Epithelial cell of proximal tubule (primary cell): ENCODE measurements at regions not wholly inside any gene's neighbourhood (a gene's known extent, or its start where the extent isn't known, plus 50 kb on each side); places are given as distances from the start of the nearest gene placed in this dataset.

Source experiments
- DNase-seq: peaks from one replicate; pipeline ENCODE4 v3.0.0-alpha.2; 2011; ENCODE audit warnings: low read depth
- H3K4me3 ChIP-seq: 2 replicates; pipeline ENCODE4 v1.5.1; 2011; ENCODE audit warnings: low read depth, mild to moderate bottlenecking, low read length
- TF ChIP-seq, protein P1 (sequence below): conservative IDR thresholded peaks from 2 replicates; pipeline ENCODE4 v1.5.1; 2012; ENCODE audit warnings: low read depth, mild to moderate bottlenecking, low read length

GRCh38 chr4:129808242-129808641 is 712.3 kb downstream of the C4orf33 start:
- TF ChIP-seq, protein P1, sequence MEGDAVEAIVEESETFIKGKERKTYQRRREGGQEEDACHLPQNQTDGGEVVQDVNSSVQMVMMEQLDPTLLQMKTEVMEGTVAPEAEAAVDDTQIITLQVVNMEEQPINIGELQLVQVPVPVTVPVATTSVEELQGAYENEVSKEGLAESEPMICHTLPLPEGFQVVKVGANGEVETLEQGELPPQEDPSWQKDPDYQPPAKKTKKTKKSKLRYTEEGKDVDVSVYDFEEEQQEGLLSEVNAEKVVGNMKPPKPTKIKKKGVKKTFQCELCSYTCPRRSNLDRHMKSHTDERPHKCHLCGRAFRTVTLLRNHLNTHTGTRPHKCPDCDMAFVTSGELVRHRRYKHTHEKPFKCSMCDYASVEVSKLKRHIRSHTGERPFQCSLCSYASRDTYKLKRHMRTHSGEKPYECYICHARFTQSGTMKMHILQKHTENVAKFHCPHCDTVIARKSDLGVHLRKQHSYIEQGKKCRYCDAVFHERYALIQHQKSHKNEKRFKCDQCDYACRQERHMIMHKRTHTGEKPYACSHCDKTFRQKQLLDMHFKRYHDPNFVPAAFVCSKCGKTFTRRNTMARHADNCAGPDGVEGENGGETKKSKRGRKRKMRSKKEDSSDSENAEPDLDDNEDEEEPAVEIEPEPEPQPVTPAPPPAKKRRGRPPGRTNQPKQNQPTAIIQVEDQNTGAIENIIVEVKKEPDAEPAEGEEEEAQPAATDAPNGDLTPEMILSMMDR: no peak
- no peak overlapping the region for H3K4me3 ChIP-seq

DNA sequence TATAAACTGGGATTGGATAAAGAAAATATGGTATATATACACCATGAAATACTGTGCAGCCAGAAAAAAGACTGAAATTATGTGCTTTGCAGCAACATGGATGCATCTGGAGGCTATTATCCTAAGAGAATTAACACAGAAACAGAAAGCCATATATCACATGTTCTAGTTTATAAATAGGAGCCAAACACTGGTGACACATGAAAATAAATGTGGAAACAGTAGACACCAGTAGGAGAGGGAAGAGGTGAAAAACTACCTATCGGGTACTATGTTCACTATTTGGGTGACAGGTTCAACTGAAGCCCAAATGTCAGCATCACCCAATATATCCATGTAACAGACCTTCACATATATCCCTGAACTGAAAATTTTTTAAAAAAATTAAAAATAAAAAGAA is 725.1 kb downstream of the C4orf33 start:
- DNase-seq: no peak
- TF ChIP-seq, protein P1: no peak
- H3K4me3 ChIP-seq: no peak overlapping the region

More at GRCh38 chr4:129808242-129808641, 712.3 kb downstream of the C4orf33 start:
- DNase-seq: no peak

- H3K4me3 ChIP-seq: no peak overlapping the region
- no peak for DNase-seq
- TF ChIP-seq, protein P1: no peak
Measured at GRCh38 chr4:129821963-129822362, 726.0 kb downstream of the C4orf33 start.

DNA sequence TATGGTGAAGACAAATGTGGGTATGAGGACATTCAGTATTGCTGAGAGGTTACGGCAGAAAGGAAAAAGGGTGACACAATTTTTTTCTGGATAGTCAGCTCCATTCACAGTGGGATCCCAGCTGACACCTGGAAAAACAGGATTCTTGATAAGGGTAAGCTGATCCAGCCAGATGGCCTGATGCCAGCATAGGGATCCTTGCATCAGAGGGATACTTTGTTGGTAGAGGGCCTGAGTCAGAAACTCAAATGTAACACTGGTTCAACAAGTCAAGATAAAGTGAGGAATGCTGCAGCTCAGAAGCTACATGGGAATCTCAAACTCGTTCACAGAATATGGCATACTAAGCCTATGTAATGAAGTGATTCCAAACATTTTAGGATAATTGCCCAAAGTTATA is 726.7 kb downstream of the C4orf33 start:
- no peak for DNase-seq
- TF ChIP-seq, protein P1: no peak
- H3K4me3 ChIP-seq: no peak overlapping the region

DNA sequence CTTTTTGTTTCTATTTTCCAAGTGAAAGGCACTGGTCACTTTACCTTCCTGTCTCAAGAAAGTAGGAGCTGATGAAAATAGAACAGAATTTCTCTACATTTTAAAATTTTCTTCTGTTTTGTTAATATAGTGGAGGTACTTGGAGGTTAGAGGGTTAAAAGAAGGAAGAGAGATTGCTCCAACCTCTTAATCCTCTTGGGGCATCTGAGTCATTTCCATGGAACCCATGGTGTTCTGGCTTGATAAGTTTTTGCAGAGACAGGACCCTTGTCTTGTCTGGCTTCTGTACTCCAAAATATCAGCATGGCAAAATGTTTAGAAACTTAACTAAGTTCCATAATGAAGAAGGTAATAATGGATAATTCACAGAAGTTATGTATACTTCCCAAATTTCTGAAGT is 727.2 kb downstream of the C4orf33 start:
- DNase-seq: no peak
- TF ChIP-seq, protein P1: no peak
- H3K4me3 ChIP-seq: no peak overlapping the region

GRCh38 chr4:129829373-129829772 is 733.4 kb downstream of the C4orf33 start:
- TF ChIP-seq, protein P1: no peak
- no peak for DNase-seq
- H3K4me3 ChIP-seq: no peak overlapping the region

GRCh38 chr4:129839687-129840086 is 743.7 kb downstream of the C4orf33 start:
- no peak for DNase-seq
- TF ChIP-seq, protein P1: no peak

More at GRCh38 chr4:129839687-129840086, 743.7 kb downstream of the C4orf33 start:
- no peak overlapping the region for H3K4me3 ChIP-seq
